ENCODE measurements at regions not wholly inside any gene's neighbourhood (a gene's known extent, or its start where the extent isn't known, plus 50 kb on each side); places are given as distances from the start of the nearest gene placed in this dataset.

DNA sequence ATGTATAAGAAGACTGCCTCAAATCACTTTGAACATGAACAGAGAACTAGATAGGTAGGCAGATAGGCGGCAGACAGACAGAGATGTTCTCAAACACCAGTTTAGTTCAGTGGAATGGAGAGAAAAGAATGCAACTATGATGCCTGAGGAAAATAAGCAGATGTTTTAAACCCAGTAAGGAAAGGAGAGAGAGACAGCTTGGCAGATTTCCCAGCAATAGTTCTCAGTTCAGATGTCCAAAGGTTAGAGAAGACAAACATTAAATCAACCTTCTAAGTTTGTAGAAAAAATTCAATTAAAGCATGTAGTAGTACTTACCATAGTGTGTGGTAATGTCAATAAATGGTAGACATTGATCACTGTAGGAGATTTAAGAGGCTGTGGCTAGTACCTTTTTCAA lies 209.6 kb upstream of the PFN2 start:
- H2BK120ac ChIP-seq (ENCODE audit: low read depth, low read length) = no peak overlapping the region
- no peaks in the 10 kb centered on the region for H3K27me3 ChIP-seq (ENCODE audit: control insufficient read depth in 3 of 3, insufficient read depth in 3 of 3, low read depth in 1 of 3, low read length in 3 of 3)
- H3K23ac ChIP-seq (ENCODE audit: low read depth, low read length, poor library complexity) = no peak overlapping the region
- H3K9ac ChIP-seq (ENCODE audit: low read depth, low read length, poor library complexity) = no peak overlapping the region
- H3K14ac ChIP-seq (ENCODE audit: low read length) = no peak overlapping the region
- no peak overlapping the region for H4K91ac ChIP-seq (ENCODE audit: low read depth, low read length, poor library complexity)
- no peak overlapping the region for H3K4ac ChIP-seq (ENCODE audit: low read length)
- DNase-seq (ENCODE audit: low spot score) = no peak
- H3K4me2 ChIP-seq (ENCODE audit: insufficient read depth, low read length, poor library complexity, severe bottlenecking) = no peak overlapping the region
- H2BK5ac ChIP-seq (ENCODE audit: low read length) = no peak overlapping the region
- no CpG with 5 or more reads among the region's 1 CpG for WGBS, 2 donors (ENCODE audit: extremely low coverage in 2 of 2, insufficient read length in 2 of 2, insufficient replicate concordance in 1 of 2)
- no peak overlapping the region for H2AK5ac ChIP-seq (ENCODE audit: low read depth, low read length)
- H3K27ac ChIP-seq (replicated peaks; ENCODE audit: low read length) = no peak overlapping the region
- no peak overlapping the region for H4K8ac ChIP-seq (ENCODE audit: low read depth, low read length)
- no peaks in the 10 kb centered on the region for H3K79me1 ChIP-seq (ENCODE audit: low read depth, low read length)
- no peak overlapping the region for H3K18ac ChIP-seq (ENCODE audit: low read length)
- no peak overlapping the region for H2BK12ac ChIP-seq (ENCODE audit: low read length)
- H3K9me3 ChIP-seq (replicated peaks in 1 of 2; ENCODE audit: control insufficient read depth in 2 of 2, insufficient read depth in 1 of 2, low read depth in 1 of 2, low read length in 2 of 2) = no peaks in the 10 kb centered on the region
- H2AFZ ChIP-seq (ENCODE audit: low read length) = no peak overlapping the region
- no peaks in the 10 kb centered on the region for H3K36me3 ChIP-seq (replicated peaks in 1 of 2; ENCODE audit: control insufficient read depth in 2 of 2, insufficient read depth in 2 of 2, low read length in 2 of 2)
- H2BK15ac ChIP-seq (ENCODE audit: low read length) = no peak overlapping the region
- no peaks in the 10 kb centered on the region for H3K4me1 ChIP-seq (ENCODE audit: control insufficient read depth in 2 of 2, insufficient read depth in 1 of 2, low read depth in 1 of 2, low read length in 2 of 2)
- no peak overlapping the region for H3K4me3 ChIP-seq (ENCODE audit: low read length in 2 of 2)

- DNase-seq (ENCODE audit: low spot score) = no peak
Measured at GRCh38 chr3:150179330-150179729, 208.6 kb upstream of the PFN2 start.

GRCh38 chr3:150177673-150178381 lies 207.1 kb upstream of the PFN2 start:
- Histone ChIP-seq H4K91ac (ENCODE audit: low read depth, low read length, poor library complexity) (no peak overlapping the region), H2BK120ac (ENCODE audit: low read depth, low read length) (no peak overlapping the region), H3K18ac (ENCODE audit: low read length) (no peak overlapping the region), H3K9ac (ENCODE audit: low read depth, low read length, poor library complexity) (no peak overlapping the region), H4K8ac (ENCODE audit: low read depth, low read length) (no peak overlapping the region), H3K4me1 (ENCODE audit: control insufficient read depth in 2 of 2, insufficient read depth in 1 of 2, low read depth in 1 of 2, low read length in 2 of 2) (peaks cover 2 to 3% of the 10 kb centered on the region in 2 donors), H2BK12ac (ENCODE audit: low read length) (no peak overlapping the region), H2BK15ac (ENCODE audit: low read length) (no peak overlapping the region), H3K27ac (replicated peaks; ENCODE audit: low read length) (no peak overlapping the region), H3K4me3 (ENCODE audit: low read length in 2 of 2) (no peak overlapping the region), H2AFZ (ENCODE audit: low read length) (peak overlapping the region; percentile 73), H3K36me3 (replicated peaks in 1 of 2; ENCODE audit: control insufficient read depth in 2 of 2, insufficient read depth in 2 of 2, low read length in 2 of 2) (no peaks in the 10 kb centered on the region), H2BK5ac (ENCODE audit: low read length) (no peak overlapping the region), H3K27me3 (ENCODE audit: control insufficient read depth in 3 of 3, insufficient read depth in 3 of 3, low read depth in 1 of 3, low read length in 3 of 3) (no peaks in the 10 kb centered on the region), H3K14ac (ENCODE audit: low read length) (no peak overlapping the region), H3K79me1 (ENCODE audit: low read depth, low read length) (no peaks in the 10 kb centered on the region), H3K4ac (ENCODE audit: low read length) (no peak overlapping the region), H3K4me2 (ENCODE audit: insufficient read depth, low read length, poor library complexity, severe bottlenecking) (no peak overlapping the region), H3K9me3 (replicated peaks in 1 of 2; ENCODE audit: control insufficient read depth in 2 of 2, insufficient read depth in 1 of 2, low read depth in 1 of 2, low read length in 2 of 2) (no peaks in the 10 kb centered on the region), H2AK5ac (ENCODE audit: low read depth, low read length) (no peak overlapping the region), H3K23ac (ENCODE audit: low read depth, low read length, poor library complexity) (no peak overlapping the region)
- no CpG with 5 or more reads among the region's 4 CpGs for WGBS, 2 donors (ENCODE audit: extremely low coverage in 2 of 2, insufficient read length in 2 of 2, insufficient replicate concordance in 1 of 2)
- DNase-seq (ENCODE audit: low spot score) = no peak

More at GRCh38 chr3:150179330-150179729, 208.6 kb upstream of the PFN2 start:
- Histone ChIP-seq H2BK120ac (ENCODE audit: low read depth, low read length) (no peak overlapping the region), H3K27ac (replicated peaks; ENCODE audit: low read length) (no peak overlapping the region), H3K23ac (ENCODE audit: low read depth, low read length, poor library complexity) (no peak overlapping the region), H2BK5ac (ENCODE audit: low read length) (no peak overlapping the region), H2BK15ac (ENCODE audit: low read length) (no peak overlapping the region), H4K91ac (ENCODE audit: low read depth, low read length, poor library complexity) (no peak overlapping the region), H3K79me1 (ENCODE audit: low read depth, low read length) (no peaks in the 10 kb centered on the region), H3K4ac (ENCODE audit: low read length) (no peak overlapping the region), H3K27me3 (ENCODE audit: control insufficient read depth in 3 of 3, insufficient read depth in 3 of 3, low read depth in 1 of 3, low read length in 3 of 3) (no peaks in the 10 kb centered on the region), H2AK5ac (ENCODE audit: low read depth, low read length) (no peak overlapping the region), H3K14ac (ENCODE audit: low read length) (no peak overlapping the region), H4K8ac (ENCODE audit: low read depth, low read length) (no peak overlapping the region), H3K9me3 (replicated peaks in 1 of 2; ENCODE audit: control insufficient read depth in 2 of 2, insufficient read depth in 1 of 2, low read depth in 1 of 2, low read length in 2 of 2) (no peaks in the 10 kb centered on the region), H3K18ac (ENCODE audit: low read length) (no peak overlapping the region), H3K4me1 (ENCODE audit: control insufficient read depth in 2 of 2, insufficient read depth in 1 of 2, low read depth in 1 of 2, low read length in 2 of 2) (peaks cover 0 to under 1% of the 10 kb centered on the region in 2 donors), H3K4me3 (ENCODE audit: low read length in 2 of 2) (no peak overlapping the region), H2BK12ac (ENCODE audit: low read length) (no peak overlapping the region), H3K4me2 (ENCODE audit: insufficient read depth, low read length, poor library complexity, severe bottlenecking) (no peak overlapping the region), H3K36me3 (replicated peaks in 1 of 2; ENCODE audit: control insufficient read depth in 2 of 2, insufficient read depth in 2 of 2, low read length in 2 of 2) (no peaks in the 10 kb centered on the region), H2AFZ (ENCODE audit: low read length) (peak overlapping the region; percentile 19), H3K9ac (ENCODE audit: low read depth, low read length, poor library complexity) (no peak overlapping the region)
- no CpG with 5 or more reads among the region's 1 CpG for WGBS, 2 donors (ENCODE audit: extremely low coverage in 2 of 2, insufficient read length in 2 of 2, insufficient replicate concordance in 1 of 2)

GRCh38 chr3:150174179-150174578 lies 203.5 kb upstream of the PFN2 start:
- Histone ChIP-seq H2BK12ac (ENCODE audit: low read length) (no peak overlapping the region), H3K14ac (ENCODE audit: low read length) (no peak overlapping the region), H3K4me1 (ENCODE audit: control insufficient read depth in 2 of 2, insufficient read depth in 1 of 2, low read depth in 1 of 2, low read length in 2 of 2) (peaks cover 3 to 4% of the 10 kb centered on the region in 2 donors)

More at GRCh38 chr3:150174179-150174578, 203.5 kb upstream of the PFN2 start:
- H3K4me2 ChIP-seq (ENCODE audit: insufficient read depth, low read length, poor library complexity, severe bottlenecking) = no peak overlapping the region
- no CpG with 5 or more reads among the region's 1 CpG for WGBS, 2 donors (ENCODE audit: extremely low coverage in 2 of 2, insufficient read length in 2 of 2, insufficient replicate concordance in 1 of 2)
- H3K36me3 ChIP-seq (replicated peaks in 1 of 2; ENCODE audit: control insufficient read depth in 2 of 2, insufficient read depth in 2 of 2, low read length in 2 of 2) = no peaks in the 10 kb centered on the region
- H4K8ac ChIP-seq (ENCODE audit: low read depth, low read length) = no peak overlapping the region
- H3K18ac ChIP-seq (ENCODE audit: low read length) = no peak overlapping the region
- no peak overlapping the region for H3K27ac ChIP-seq (replicated peaks; ENCODE audit: low read length)
- H2AK5ac ChIP-seq (ENCODE audit: low read depth, low read length) = no peak overlapping the region
- no peaks in the 10 kb centered on the region for H3K27me3 ChIP-seq (ENCODE audit: control insufficient read depth in 3 of 3, insufficient read depth in 3 of 3, low read depth in 1 of 3, low read length in 3 of 3)
- peak overlapping the region; percentile 40 for H2AFZ ChIP-seq (ENCODE audit: low read length)
- H3K9me3 ChIP-seq (replicated peaks in 1 of 2; ENCODE audit: control insufficient read depth in 2 of 2, insufficient read depth in 1 of 2, low read depth in 1 of 2, low read length in 2 of 2) = no peaks in the 10 kb centered on the region
- no peak overlapping the region for H4K91ac ChIP-seq (ENCODE audit: low read depth, low read length, poor library complexity)
- no peak overlapping the region for H3K4me3 ChIP-seq (ENCODE audit: low read length in 2 of 2)
- H2BK120ac ChIP-seq (ENCODE audit: low read depth, low read length) = no peak overlapping the region
- H3K9ac ChIP-seq (ENCODE audit: low read depth, low read length, poor library complexity) = no peak overlapping the region
- H3K4ac ChIP-seq (ENCODE audit: low read length) = no peak overlapping the region
- H3K79me1 ChIP-seq (ENCODE audit: low read depth, low read length) = no peaks in the 10 kb centered on the region
- H2BK15ac ChIP-seq (ENCODE audit: low read length) = no peak overlapping the region
- H3K23ac ChIP-seq (ENCODE audit: low read depth, low read length, poor library complexity) = no peak overlapping the region
- no peak for DNase-seq (ENCODE audit: low spot score)
- H2BK5ac ChIP-seq (ENCODE audit: low read length) = no peak overlapping the region
